ENCODE measurements at regions not wholly inside any gene's neighbourhood (a gene's known extent, or its start where the extent isn't known, plus 50 kb on each side); places are given as distances from the start of the nearest gene placed in this dataset.
"Not testable (repeated sequence)": the region's sequence is repeated elsewhere in the genome, so short reads cannot be mapped to it uniquely, and the experiment has no call there.

GRCh38 chr10:52570490-52570889 lies 202.1 kb downstream of the MBL2 start:
- ATAC-seq (ENCODE audit: low FRiP score) (no peak), DNase-seq (ENCODE audit: low spot score) (no peak)
- no peak for TF ChIP-seq CTCF (IDR thresholded peaks at IDR 0.05)

GRCh38 chr10:52571018-52571417 lies 201.6 kb downstream of the MBL2 start:
- ATAC-seq (ENCODE audit: low FRiP score) (no peak), DNase-seq (ENCODE audit: low spot score) (no peak)
- no peak for TF ChIP-seq CTCF (IDR thresholded peaks at IDR 0.05)

GRCh38 chr10:52571516-52572182 lies 200.9 kb downstream of the MBL2 start:
- ATAC-seq (ENCODE audit: low FRiP score) (no peak), DNase-seq (ENCODE audit: low spot score) (no peak)
- TF ChIP-seq CTCF (IDR thresholded peaks at IDR 0.05) = no peak

GRCh38 chr10:52573347-52573746 lies 199.2 kb downstream of the MBL2 start:
- TF ChIP-seq CTCF (IDR thresholded peaks at IDR 0.05) = no peak
- DNase-seq (ENCODE audit: low spot score) (no peak), ATAC-seq (ENCODE audit: low FRiP score) (no peak)

- ATAC-seq (ENCODE audit: low FRiP score) (no peak), DNase-seq (ENCODE audit: low spot score) (no peak)
- TF ChIP-seq CTCF (IDR thresholded peaks at IDR 0.05) = no peak
Observed at GRCh38 chr10:52574697-52575096, 197.9 kb downstream of the MBL2 start.

GRCh38 chr10:52577047-52577446 lies 195.5 kb downstream of the MBL2 start:
- ATAC-seq (ENCODE audit: low FRiP score) (no peak), DNase-seq (ENCODE audit: low spot score) (no peak)
- no peak for TF ChIP-seq CTCF (IDR thresholded peaks at IDR 0.05)

- ATAC-seq (ENCODE audit: low FRiP score) (no peak), DNase-seq (ENCODE audit: low spot score) (no peak)
- TF ChIP-seq CTCF (IDR thresholded peaks at IDR 0.05) = no peak
Observed at GRCh38 chr10:52578871-52579405, 193.6 kb downstream of the MBL2 start.

GRCh38 chr10:52581636-52582035 lies 190.9 kb downstream of the MBL2 start:
- DNase-seq (ENCODE audit: low spot score); ATAC-seq (ENCODE audit: low FRiP score): not testable (repeated sequence)

All from omental fat pad (tissue), 3 donors.